ENCODE measurements at regions not wholly inside any gene's neighbourhood (a gene's known extent, or its start where the extent isn't known, plus 50 kb on each side); places are given as distances from the start of the nearest gene placed in this dataset.

DNA sequence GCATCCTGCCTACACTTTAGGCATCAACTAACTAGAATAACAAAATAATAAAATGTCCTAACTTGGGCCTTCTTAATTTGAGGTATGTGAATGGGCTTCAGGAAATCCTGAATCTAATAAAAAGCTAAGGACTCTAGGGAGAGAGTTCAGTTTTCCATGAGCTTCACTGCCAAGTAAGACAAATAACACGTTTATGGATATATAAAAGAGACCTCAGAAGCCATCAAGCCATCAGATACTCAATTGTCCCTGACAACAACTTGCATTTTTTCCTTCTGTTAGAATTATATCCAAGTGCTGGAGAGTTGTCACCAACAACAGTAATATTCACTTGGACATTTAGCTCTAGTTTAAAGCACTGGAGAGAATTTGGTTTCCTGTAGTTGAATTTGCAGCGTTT lies 102.4 kb upstream of the IGSF10 start:
- H3K27ac ChIP-seq (ENCODE audit: low read length) = no peak overlapping the region
- in situ Hi-C loops (cut with HindIII; ENCODE audit: low pct_unique_long_range_greater_than_20kb, low sequenced_read_pairs) = no loop called here
- TF ChIP-seq REST (IDR thresholded peaks at IDR 0.05; ENCODE audit: insufficient read depth in 1 of 2, low read depth in 2 of 2, low read length in 1 of 2) (no peak), TCF7L2 (IDR thresholded peaks at IDR 0.05; ENCODE audit: low read depth, low read length) (no peak), SIN3A (IDR thresholded peaks at IDR 0.05; ENCODE audit: borderline replicate concordance, insufficient read depth, low read depth, low read length) (no peak), POLR2AphosphoS5 (IDR thresholded peaks at IDR 0.05; ENCODE audit: low read depth, low read length) (no peak)
- TF ChIP-seq, protein P1, sequence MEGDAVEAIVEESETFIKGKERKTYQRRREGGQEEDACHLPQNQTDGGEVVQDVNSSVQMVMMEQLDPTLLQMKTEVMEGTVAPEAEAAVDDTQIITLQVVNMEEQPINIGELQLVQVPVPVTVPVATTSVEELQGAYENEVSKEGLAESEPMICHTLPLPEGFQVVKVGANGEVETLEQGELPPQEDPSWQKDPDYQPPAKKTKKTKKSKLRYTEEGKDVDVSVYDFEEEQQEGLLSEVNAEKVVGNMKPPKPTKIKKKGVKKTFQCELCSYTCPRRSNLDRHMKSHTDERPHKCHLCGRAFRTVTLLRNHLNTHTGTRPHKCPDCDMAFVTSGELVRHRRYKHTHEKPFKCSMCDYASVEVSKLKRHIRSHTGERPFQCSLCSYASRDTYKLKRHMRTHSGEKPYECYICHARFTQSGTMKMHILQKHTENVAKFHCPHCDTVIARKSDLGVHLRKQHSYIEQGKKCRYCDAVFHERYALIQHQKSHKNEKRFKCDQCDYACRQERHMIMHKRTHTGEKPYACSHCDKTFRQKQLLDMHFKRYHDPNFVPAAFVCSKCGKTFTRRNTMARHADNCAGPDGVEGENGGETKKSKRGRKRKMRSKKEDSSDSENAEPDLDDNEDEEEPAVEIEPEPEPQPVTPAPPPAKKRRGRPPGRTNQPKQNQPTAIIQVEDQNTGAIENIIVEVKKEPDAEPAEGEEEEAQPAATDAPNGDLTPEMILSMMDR (IDR thresholded peaks at IDR 0.05) = no peak
- BruUV-seq (replicated peaks) = no TSS peak
- H3K4me3 ChIP-seq (ENCODE audit: low read depth in 2 of 2, low read length in 2 of 2) = no peak overlapping the region
- H3K9me3 ChIP-seq (ENCODE audit: control insufficient read depth, insufficient read depth, low read depth, low read length) = no peaks in the 10 kb centered on the region
- no peak for DNase-seq (ENCODE audit: low read depth, low spot score)
- CTCF ChIA-PET = no interaction called here
- intact Hi-C loops (cut with micrococcal nuclease; ENCODE audit: unreplicated experiment) = no loop called here
- no peak for ATAC-seq
- H3K4me1 ChIP-seq (ENCODE audit: control insufficient read depth, insufficient read depth, low read length) = no peaks in the 10 kb centered on the region
- H3K36me3 ChIP-seq (ENCODE audit: control insufficient read depth, insufficient read depth, low read length) = no peaks in the 10 kb centered on the region
- H3K27me3 ChIP-seq (ENCODE audit: control insufficient read depth, insufficient read depth, low read length) = no peaks in the 10 kb centered on the region
- POLR2A ChIA-PET = no interaction called here

- ATAC-seq = no peak
- TF ChIP-seq REST (IDR thresholded peaks at IDR 0.05; ENCODE audit: insufficient read depth in 1 of 2, low read depth in 2 of 2, low read length in 1 of 2) (no peak), SIN3A (IDR thresholded peaks at IDR 0.05; ENCODE audit: borderline replicate concordance, insufficient read depth, low read depth, low read length) (no peak), TCF7L2 (IDR thresholded peaks at IDR 0.05; ENCODE audit: low read depth, low read length) (no peak)
- TF ChIP-seq, protein P1 (IDR thresholded peaks at IDR 0.05) = no peak
- Histone ChIP-seq H3K4me3 (ENCODE audit: low read depth in 2 of 2, low read length in 2 of 2) (no peak overlapping the region), H3K36me3 (ENCODE audit: control insufficient read depth, insufficient read depth, low read length) (no peaks in the 10 kb centered on the region), H3K4me1 (ENCODE audit: control insufficient read depth, insufficient read depth, low read length) (no peaks in the 10 kb centered on the region), H3K9me3 (ENCODE audit: control insufficient read depth, insufficient read depth, low read depth, low read length) (no peaks in the 10 kb centered on the region), H3K27ac (ENCODE audit: low read length) (no peak overlapping the region), H3K27me3 (ENCODE audit: control insufficient read depth, insufficient read depth, low read length) (no peaks in the 10 kb centered on the region)
- in situ Hi-C loops (cut with HindIII; ENCODE audit: low pct_unique_long_range_greater_than_20kb, low sequenced_read_pairs) (no loop called here), intact Hi-C loops (cut with micrococcal nuclease; ENCODE audit: unreplicated experiment) (no loop called here)
- BruUV-seq (replicated peaks) = no TSS peak
- no peak for DNase-seq (ENCODE audit: low read depth, low spot score)
- ChIA-PET CTCF (no interaction called here), POLR2A (no interaction called here)
Observed at GRCh38 chr3:151562891-151563290, 102.0 kb upstream of the IGSF10 start.
